ENCODE measurements at regions not wholly inside any gene's neighbourhood (a gene's known extent, or its start where the extent isn't known, plus 50 kb on each side); places are given as distances from the start of the nearest gene placed in this dataset.
"Not testable (repeated sequence)": the region's sequence is repeated elsewhere in the genome, so short reads cannot be mapped to it uniquely, and the experiment has no call there.

GRCh38 chr10:52563360-52563759 lies 209.2 kb downstream of the MBL2 start:
- H3K9ac ChIP-seq (ENCODE audit: low read depth, low read length) = no peak overlapping the region
- H3K36me3 ChIP-seq (ENCODE audit: insufficient read depth, low read depth, low read length) = no peaks in the 10 kb centered on the region
- H3K27me3 ChIP-seq (ENCODE audit: insufficient read depth, low read length) = no peaks in the 10 kb centered on the region
- no peaks in the 10 kb centered on the region for H3K9me3 ChIP-seq (ENCODE audit: insufficient read depth, low read depth, low read length)
- no peak overlapping the region for H3K27ac ChIP-seq (ENCODE audit: low read length)
- H3K4me3 ChIP-seq (ENCODE audit: low read length) = no peak overlapping the region
- H3K4me1 ChIP-seq (ENCODE audit: insufficient read depth, low read length) = no peaks in the 10 kb centered on the region

GRCh38 chr10:52566471-52567246 lies 205.9 kb downstream of the MBL2 start:
- Histone ChIP-seq H3K9me3 (ENCODE audit: insufficient read depth, low read depth, low read length) (no peaks in the 10 kb centered on the region), H3K4me1 (ENCODE audit: insufficient read depth, low read length) (no peaks in the 10 kb centered on the region), H3K27ac (ENCODE audit: low read length) (no peak overlapping the region), H3K4me3 (ENCODE audit: low read length) (no peak overlapping the region), H3K27me3 (ENCODE audit: insufficient read depth, low read length) (no peaks in the 10 kb centered on the region), H3K9ac (ENCODE audit: low read depth, low read length) (no peak overlapping the region), H3K36me3 (ENCODE audit: insufficient read depth, low read depth, low read length) (no peaks in the 10 kb centered on the region)

DNA sequence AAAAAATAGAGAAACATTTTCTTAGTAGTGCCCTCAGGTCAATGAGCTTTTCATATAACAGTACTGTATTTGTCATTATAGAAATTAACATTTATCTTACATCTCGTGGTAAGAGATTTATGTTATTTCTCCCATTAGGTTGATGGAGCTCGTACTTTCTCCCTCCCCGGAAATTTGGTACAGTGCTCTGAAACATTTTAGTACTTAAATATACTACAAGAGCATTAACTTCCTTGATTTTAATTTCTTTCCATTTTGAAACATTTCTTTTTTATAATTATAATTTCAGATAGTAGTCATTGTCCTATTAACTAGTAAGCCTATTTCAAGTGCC lies 205.4 kb downstream of the MBL2 start:
- Histone ChIP-seq H3K9me3 (ENCODE audit: insufficient read depth, low read depth, low read length) (no peaks in the 10 kb centered on the region), H3K4me3 (ENCODE audit: low read length) (no peak overlapping the region), H3K27ac (ENCODE audit: low read length) (no peak overlapping the region), H3K36me3 (ENCODE audit: insufficient read depth, low read depth, low read length) (no peaks in the 10 kb centered on the region), H3K9ac (ENCODE audit: low read depth, low read length) (no peak overlapping the region), H3K4me1 (ENCODE audit: insufficient read depth, low read length) (no peaks in the 10 kb centered on the region), H3K27me3 (ENCODE audit: insufficient read depth, low read length) (no peaks in the 10 kb centered on the region)

DNA sequence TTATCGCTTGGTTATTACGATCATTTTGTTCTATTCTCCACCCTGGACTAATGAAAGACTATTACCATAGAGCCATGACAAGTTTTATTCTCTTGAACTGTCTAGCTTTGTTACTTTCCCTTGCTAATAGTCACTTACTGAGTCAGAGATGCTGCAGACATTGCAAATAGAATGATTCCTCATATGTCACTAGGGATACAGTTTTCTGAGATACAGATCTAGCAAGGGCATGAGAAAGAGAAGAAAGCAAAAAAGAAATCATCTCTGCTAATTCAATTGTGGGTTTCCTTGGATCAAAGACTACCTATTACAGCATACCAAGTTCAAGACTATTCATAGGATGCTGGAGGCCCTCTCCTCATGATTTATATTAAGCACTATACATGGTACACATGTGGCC lies 204.3 kb downstream of the MBL2 start:
- no peak overlapping the region for H3K27ac ChIP-seq (ENCODE audit: low read length)
- H3K9ac ChIP-seq (ENCODE audit: low read depth, low read length) = no peak overlapping the region
- no peaks in the 10 kb centered on the region for H3K27me3 ChIP-seq (ENCODE audit: insufficient read depth, low read length)

DNA sequence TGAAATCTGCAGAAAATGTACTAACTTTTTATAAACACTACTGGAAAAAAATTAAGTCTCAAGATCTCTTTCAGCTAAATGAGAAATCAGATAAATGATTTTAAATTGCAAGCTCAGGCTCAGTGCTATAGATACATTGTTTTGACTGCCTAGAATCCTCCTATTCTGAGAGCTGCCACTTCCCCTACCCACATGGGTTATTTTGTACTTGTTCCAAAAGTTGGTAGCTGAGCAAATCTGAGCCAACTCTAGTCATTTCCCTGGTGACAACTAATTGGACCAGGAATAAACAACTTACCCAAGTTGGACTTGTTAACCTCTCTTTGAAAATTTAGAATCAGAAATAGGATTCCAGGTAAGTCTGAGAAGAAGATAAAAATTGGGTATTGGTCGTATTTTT lies 202.1 kb downstream of the MBL2 start:
- Histone ChIP-seq H3K4me3 (ENCODE audit: low read length) (no peak overlapping the region), H3K27ac (ENCODE audit: low read length) (no peak overlapping the region), H3K27me3 (ENCODE audit: insufficient read depth, low read length) (no peaks in the 10 kb centered on the region), H3K9ac (ENCODE audit: low read depth, low read length) (no peak overlapping the region), H3K36me3 (ENCODE audit: insufficient read depth, low read depth, low read length) (no peaks in the 10 kb centered on the region), H3K4me1 (ENCODE audit: insufficient read depth, low read length) (no peaks in the 10 kb centered on the region), H3K9me3 (ENCODE audit: insufficient read depth, low read depth, low read length) (no peaks in the 10 kb centered on the region)

More for the DNA sequence above, 204.3 kb downstream of the MBL2 start:
- Histone ChIP-seq H3K4me1 (ENCODE audit: insufficient read depth, low read length) (no peaks in the 10 kb centered on the region), H3K9me3 (ENCODE audit: insufficient read depth, low read depth, low read length) (no peaks in the 10 kb centered on the region), H3K4me3 (ENCODE audit: low read length) (no peak overlapping the region), H3K36me3 (ENCODE audit: insufficient read depth, low read depth, low read length) (no peaks in the 10 kb centered on the region)

GRCh38 chr10:52571018-52571417 lies 201.6 kb downstream of the MBL2 start:
- no peaks in the 10 kb centered on the region for H3K9me3 ChIP-seq (ENCODE audit: insufficient read depth, low read depth, low read length)
- H3K36me3 ChIP-seq (ENCODE audit: insufficient read depth, low read depth, low read length) = no peaks in the 10 kb centered on the region
- H3K27me3 ChIP-seq (ENCODE audit: insufficient read depth, low read length) = no peaks in the 10 kb centered on the region
- no peaks in the 10 kb centered on the region for H3K4me1 ChIP-seq (ENCODE audit: insufficient read depth, low read length)
- H3K9ac ChIP-seq (ENCODE audit: low read depth, low read length) = no peak overlapping the region
- H3K27ac ChIP-seq (ENCODE audit: low read length) = no peak overlapping the region
- no peak overlapping the region for H3K4me3 ChIP-seq (ENCODE audit: low read length)

GRCh38 chr10:52571516-52572182 lies 200.9 kb downstream of the MBL2 start:
- no peak overlapping the region for H3K9ac ChIP-seq (ENCODE audit: low read depth, low read length)

DNA sequence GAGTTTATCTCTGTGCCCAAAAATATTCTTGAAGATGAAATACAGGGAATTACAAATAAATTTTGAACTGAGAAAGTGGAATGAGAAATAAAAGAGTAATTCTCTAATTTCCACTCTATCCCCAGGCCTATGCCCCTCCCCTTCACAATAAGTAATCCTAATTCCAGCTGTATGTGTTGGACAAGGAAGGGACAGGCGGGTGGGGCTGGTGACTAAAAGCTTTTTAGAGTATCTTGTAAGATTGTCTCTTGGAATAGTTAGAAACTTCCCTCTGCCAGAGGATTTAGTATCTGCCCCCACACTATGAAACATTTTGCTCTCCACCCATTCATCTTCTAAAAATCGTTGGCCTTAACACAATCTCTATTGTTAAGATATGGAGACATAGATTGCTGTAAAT lies 199.2 kb downstream of the MBL2 start:
- Histone ChIP-seq H3K27me3 (ENCODE audit: insufficient read depth, low read length) (no peaks in the 10 kb centered on the region), H3K27ac (ENCODE audit: low read length) (no peak overlapping the region), H3K9me3 (ENCODE audit: insufficient read depth, low read depth, low read length) (no peaks in the 10 kb centered on the region), H3K4me1 (ENCODE audit: insufficient read depth, low read length) (no peaks in the 10 kb centered on the region), H3K9ac (ENCODE audit: low read depth, low read length) (no peak overlapping the region), H3K36me3 (ENCODE audit: insufficient read depth, low read depth, low read length) (no peaks in the 10 kb centered on the region), H3K4me3 (ENCODE audit: low read length) (no peak overlapping the region)

More at GRCh38 chr10:52571516-52572182, 200.9 kb downstream of the MBL2 start:
- Histone ChIP-seq H3K4me3 (ENCODE audit: low read length) (no peak overlapping the region), H3K36me3 (ENCODE audit: insufficient read depth, low read depth, low read length) (no peaks in the 10 kb centered on the region), H3K9me3 (ENCODE audit: insufficient read depth, low read depth, low read length) (no peaks in the 10 kb centered on the region), H3K4me1 (ENCODE audit: insufficient read depth, low read length) (no peaks in the 10 kb centered on the region), H3K27ac (ENCODE audit: low read length) (no peak overlapping the region), H3K27me3 (ENCODE audit: insufficient read depth, low read length) (no peaks in the 10 kb centered on the region)

DNA sequence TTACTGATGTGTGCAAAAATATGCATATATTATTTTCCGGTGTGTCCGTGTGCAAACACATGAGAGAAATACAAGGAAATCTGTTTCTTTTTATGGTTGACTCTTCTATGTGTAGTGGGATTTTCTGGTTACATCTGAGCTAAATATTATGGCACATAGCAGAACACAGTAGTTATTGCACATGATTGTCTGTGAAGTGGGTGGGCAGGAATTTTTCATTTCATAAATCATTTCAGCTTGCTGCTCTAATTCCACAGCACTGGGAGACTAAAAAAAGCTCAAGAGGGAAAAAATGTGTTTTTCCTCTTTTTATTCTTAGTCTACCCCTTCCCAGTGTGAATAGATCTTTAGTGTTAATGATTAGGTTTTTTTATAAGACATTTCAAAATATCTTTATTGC lies 197.9 kb downstream of the MBL2 start:
- H3K4me3 ChIP-seq (ENCODE audit: low read length) = no peak overlapping the region
- H3K36me3 ChIP-seq (ENCODE audit: insufficient read depth, low read depth, low read length) = no peaks in the 10 kb centered on the region
- no peaks in the 10 kb centered on the region for H3K4me1 ChIP-seq (ENCODE audit: insufficient read depth, low read length)
- no peaks in the 10 kb centered on the region for H3K27me3 ChIP-seq (ENCODE audit: insufficient read depth, low read length)
- H3K27ac ChIP-seq (ENCODE audit: low read length) = no peak overlapping the region
- H3K9ac ChIP-seq (ENCODE audit: low read depth, low read length) = no peak overlapping the region
- no peaks in the 10 kb centered on the region for H3K9me3 ChIP-seq (ENCODE audit: insufficient read depth, low read depth, low read length)

DNA sequence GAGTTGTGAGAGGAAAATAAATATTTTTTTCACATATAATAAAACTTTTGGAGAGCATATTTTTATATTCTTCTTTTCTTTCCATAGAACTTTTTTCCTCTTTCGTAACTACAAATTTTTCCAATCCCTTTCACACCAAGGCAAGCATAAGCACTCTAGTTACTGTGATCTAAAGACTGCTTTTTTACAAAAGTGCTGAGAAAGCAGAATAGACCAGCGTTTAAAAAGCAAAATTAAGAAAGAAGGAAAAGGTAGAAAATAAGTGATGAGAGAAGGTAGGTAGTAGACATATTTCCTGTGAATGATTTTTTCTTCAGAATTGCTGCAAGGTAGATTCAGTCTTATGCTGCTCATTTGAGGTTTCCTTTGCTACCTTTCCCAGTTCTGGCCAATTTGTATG lies 195.5 kb downstream of the MBL2 start:
- H3K4me1 ChIP-seq (ENCODE audit: insufficient read depth, low read length) = no peaks in the 10 kb centered on the region
- H3K27me3 ChIP-seq (ENCODE audit: insufficient read depth, low read length) = no peaks in the 10 kb centered on the region
- H3K36me3 ChIP-seq (ENCODE audit: insufficient read depth, low read depth, low read length) = no peaks in the 10 kb centered on the region
- H3K9me3 ChIP-seq (ENCODE audit: insufficient read depth, low read depth, low read length) = peaks cover 8% of the 10 kb centered on the region
- H3K9ac ChIP-seq (ENCODE audit: low read depth, low read length) = no peak overlapping the region
- no peak overlapping the region for H3K4me3 ChIP-seq (ENCODE audit: low read length)
- H3K27ac ChIP-seq (ENCODE audit: low read length) = no peak overlapping the region

GRCh38 chr10:52578871-52579405 lies 193.6 kb downstream of the MBL2 start:
- peaks cover 8% of the 10 kb centered on the region for H3K9me3 ChIP-seq (ENCODE audit: insufficient read depth, low read depth, low read length)
- H3K27ac ChIP-seq (ENCODE audit: low read length) = no peak overlapping the region
- H3K36me3 ChIP-seq (ENCODE audit: insufficient read depth, low read depth, low read length) = no peaks in the 10 kb centered on the region
- H3K9ac ChIP-seq (ENCODE audit: low read depth, low read length) = no peak overlapping the region
- H3K4me1 ChIP-seq (ENCODE audit: insufficient read depth, low read length) = no peaks in the 10 kb centered on the region
- no peak overlapping the region for H3K4me3 ChIP-seq (ENCODE audit: low read length)
- H3K27me3 ChIP-seq (ENCODE audit: insufficient read depth, low read length) = no peaks in the 10 kb centered on the region

DNA sequence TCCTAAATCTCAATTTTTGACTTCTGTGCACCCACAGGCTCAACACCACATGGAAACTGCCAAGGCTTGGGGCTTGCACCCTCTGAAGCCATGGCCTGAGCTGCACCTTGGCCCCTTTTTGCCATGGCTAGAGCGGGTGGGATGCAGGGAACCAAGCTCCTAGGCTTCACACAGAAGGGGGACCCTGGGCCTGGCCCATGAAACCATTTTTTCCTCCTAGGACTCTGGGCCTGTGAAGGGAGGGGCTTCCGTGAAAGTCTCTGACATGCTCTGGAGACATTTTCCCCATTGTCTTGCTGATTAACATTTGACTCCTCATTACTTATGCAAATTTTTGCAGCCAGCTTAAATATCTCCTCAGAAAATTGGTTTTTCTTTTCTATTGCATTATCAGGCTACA lies 190.9 kb downstream of the MBL2 start:
- H3K27ac ChIP-seq (ENCODE audit: low read length); H3K27me3 ChIP-seq (ENCODE audit: insufficient read depth, low read length); H3K9ac ChIP-seq (ENCODE audit: low read depth, low read length); H3K36me3 ChIP-seq (ENCODE audit: insufficient read depth, low read depth, low read length); H3K4me3 ChIP-seq (ENCODE audit: low read length); H3K4me1 ChIP-seq (ENCODE audit: insufficient read depth, low read length): not testable (repeated sequence)
- peaks cover 11% of the 10 kb centered on the region for H3K9me3 ChIP-seq (ENCODE audit: insufficient read depth, low read depth, low read length)

Measured in iPS-20b (cell line).